ENCODE measurements at regions not wholly inside any gene's neighbourhood (a gene's known extent, or its start where the extent isn't known, plus 50 kb on each side); places are given as distances from the start of the nearest gene placed in this dataset.
"Not testable (repeated sequence)": the region's sequence is repeated elsewhere in the genome, so short reads cannot be mapped to it uniquely, and the experiment has no call there.

DNA sequence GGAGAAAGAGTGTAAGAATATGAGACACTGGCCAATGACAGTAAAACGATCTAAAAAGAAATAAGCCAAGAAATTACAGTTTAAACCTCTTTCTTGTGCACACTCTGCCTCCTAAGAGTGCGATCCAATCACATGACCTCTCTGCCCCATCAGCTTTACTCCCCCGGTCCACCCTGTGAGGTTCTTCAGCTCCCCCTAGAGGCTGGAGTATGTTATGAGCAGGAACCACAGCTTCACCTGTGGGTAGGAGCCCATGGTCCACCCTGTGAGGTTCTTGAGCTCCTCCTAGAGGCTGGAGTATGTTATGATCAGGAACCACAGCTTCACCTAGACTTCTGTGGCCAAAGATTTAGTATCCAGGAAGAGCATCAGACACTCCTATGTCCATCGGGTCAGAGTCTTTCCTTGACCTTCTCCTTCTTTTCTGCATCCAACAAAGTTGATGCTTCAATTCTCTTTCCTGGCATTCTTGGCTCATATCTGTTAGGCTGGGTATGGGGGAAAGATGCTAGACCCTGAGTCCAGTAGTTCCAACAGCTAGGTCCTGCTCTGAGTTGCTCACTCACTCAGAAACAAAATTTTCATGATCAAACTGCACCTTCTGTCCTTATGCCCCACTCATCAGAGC lies 164.0 kb downstream of the MINAR1 start:
- DNase-seq (peak; percentile 32 to 66), ATAC-seq (peak; percentile 100)
- intact Hi-C loops (cut with DNase I, micrococcal nuclease): no loop called here

DNA sequence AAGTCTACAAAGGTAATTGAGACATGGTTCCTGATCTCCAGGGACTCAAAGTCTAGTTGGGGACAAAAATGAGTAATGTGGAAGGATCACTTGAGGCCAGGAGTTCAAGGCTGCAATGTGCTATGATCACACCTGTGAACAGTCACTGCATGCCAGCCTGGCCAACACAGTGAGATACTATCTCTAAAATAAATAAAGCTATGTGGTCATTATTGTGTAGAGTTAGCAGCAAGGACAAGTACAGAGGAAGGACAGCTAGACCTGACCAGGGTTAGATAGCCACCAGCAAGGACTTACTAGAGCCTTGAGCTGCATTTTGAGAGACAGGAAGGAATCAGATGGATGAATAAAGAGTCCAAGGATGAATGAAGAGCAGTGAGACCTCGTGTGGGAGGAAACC lies 166.5 kb downstream of the MINAR1 start:
- intact Hi-C loops (cut with DNase I, micrococcal nuclease): no loop called here
- ATAC-seq: no peak
- DNase-seq: no peak

DNA sequence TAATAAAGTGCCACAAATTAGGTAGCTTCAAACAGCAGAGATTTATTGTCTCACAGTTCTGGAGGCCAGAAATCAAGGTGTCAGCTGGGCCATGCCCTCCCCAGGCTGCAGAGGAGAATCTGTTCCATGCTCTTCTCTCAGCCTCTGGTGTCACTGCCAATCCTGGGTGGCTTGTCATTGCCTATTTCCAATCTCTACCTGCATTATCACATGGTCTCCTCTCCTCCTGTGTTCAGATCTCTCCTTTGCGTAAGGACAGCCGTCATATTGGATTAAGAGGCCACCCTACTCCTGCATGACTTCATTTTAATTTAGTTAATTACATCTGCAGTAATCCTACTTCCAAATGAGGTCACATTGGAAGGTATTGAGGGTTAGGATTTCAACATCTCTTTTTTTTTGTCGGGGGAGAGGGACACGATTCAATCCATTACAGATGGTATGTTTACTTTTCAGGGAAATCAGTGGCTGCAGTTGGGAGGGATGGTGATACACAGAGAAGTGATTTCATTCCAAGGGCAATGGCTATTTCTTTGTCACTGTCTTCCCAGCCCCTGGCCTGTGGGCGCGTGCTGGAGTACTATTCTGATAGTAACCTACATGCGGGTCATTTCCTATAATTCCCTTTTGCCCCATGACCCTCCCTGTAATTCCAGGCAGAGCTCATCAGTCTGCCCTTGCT lies 169.4 kb downstream of the MINAR1 start:
- no peak for DNase-seq
- ATAC-seq: no peak
- intact Hi-C loops (cut with DNase I, micrococcal nuclease): no loop called here

DNA sequence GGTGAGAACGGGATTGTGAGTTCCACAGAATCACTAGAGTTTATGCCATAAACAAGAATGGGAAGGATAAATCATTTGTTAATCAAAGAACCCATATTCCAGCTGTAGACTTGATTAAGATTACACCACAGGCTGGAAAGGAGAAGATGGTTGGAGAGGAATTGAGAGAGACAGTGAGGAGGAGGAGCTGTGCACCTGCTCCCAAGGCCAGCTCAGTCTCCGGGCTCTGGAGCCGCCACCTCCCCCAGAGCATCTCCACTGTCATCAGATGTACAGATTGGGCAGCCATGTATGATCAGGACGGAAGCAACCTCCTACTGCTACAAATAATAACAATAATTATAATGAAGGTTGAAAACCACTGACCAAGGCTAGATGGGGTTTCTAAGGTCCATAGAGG lies 170.0 kb downstream of the MINAR1 start:
- ATAC-seq: no peak
- no peak for DNase-seq
- intact Hi-C loops (cut with DNase I, micrococcal nuclease): no loop called here

DNA sequence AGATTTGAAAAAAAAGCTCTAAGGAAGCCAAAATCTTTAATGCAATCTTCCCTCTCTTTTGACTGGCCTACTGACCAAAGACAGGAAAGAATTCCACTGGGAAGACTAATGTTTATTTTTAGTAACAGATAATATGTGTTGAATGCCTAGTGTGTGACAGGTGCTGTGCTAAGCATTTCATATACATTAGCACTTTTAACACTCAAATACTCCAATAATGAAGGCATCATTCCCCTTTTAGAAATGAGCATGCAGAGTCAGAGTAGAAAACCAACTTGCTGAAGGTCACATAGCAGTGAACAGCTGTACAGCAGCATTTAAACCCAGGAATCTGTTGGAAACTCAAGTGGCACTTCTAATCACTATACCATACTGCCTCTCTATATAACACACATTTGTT lies 170.6 kb downstream of the MINAR1 start:
- intact Hi-C loops (cut with DNase I, micrococcal nuclease): no loop called here

DNA sequence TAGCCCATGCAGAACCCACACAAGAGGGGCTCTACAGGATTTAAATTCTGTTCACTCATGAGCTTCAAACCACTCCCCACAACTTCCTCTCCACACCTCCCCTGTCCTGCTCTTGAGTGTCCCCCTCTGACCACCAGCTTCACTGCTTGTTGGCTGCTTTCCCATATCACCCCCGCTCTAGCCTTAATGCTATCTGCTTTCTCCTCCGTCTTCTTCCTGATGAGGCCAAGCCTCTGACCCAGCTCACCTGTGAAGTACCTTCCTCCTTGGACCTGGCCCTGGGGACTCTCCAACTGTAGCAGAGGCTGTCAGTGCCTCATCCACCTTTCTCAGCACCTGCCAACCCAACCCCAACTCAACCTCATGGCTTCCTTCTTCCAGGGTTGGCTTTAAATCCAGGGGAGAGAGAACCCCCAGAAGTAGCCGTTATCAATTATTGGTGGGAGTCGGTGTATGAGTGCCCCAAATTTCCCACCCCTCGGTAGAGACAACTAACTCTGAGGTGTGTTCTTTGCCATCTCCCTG lies 174.8 kb downstream of the MINAR1 start:
- intact Hi-C loops (cut with DNase I, micrococcal nuclease): no loop called here
- DNase-seq (no peak), ATAC-seq (no peak)

More for the DNA sequence above, 170.6 kb downstream of the MINAR1 start:
- ATAC-seq (no peak), DNase-seq (no peak)

DNA sequence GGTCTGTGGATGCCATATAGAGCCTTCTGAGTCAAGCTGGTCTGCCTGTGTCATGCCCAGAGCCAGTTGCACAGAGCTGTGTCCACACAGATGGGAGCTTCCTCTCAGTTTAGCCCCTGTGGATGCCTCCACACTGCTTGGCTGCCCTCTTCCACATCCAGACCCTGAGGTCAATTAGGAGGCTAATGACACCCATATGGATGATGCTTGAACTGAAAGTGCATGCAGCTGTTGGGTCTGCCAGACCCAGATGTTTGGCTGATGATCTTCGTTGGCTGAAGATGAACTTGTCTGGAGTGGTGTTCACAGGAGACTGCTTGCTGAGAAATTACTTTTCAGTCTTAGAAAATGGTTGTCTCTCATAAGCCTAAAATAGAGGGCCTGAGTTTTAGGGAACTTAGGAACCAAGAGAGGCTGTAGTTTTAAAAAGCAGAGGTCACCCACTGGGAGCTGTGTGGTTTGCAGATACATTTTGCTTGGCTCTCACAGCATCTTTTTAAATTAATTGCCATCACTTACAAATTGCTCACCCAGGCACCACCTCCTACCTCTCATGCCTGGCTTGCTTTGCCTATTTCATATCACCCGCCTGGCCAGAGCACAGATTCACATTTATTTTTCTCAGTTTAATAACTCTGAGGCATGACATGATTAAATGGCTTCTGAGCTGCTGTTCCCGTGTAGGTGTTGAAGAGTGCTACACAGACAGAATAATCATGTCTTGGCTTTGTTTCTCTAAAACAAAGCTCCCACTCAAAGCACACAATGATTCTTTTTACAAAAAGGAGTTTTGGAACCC lies 176.1 kb downstream of the MINAR1 start:
- intact Hi-C loops (cut with DNase I, micrococcal nuclease): no loop called here
- DNase-seq (no peak), ATAC-seq (no peak)

DNA sequence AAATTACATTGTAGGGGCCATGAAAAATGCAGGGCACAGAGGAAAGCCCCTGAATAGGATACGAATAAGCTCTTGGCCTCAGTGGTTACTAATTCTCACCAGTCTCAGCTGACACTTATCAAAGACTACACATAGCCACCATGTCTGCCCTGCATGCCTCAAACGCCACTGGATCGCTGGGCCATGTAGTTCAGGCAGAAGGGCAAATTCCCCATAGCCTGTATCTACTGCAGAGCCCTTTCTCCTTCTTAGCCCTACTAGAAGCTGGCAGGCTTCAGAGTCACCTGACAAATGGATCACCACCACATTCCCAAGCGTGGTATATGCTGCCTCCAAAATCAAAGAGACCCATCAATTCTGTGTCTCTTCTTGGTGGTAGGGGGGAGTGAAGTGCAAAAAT lies 177.4 kb downstream of the MINAR1 start:
- DNase-seq (no peak), ATAC-seq (no peak)
- intact Hi-C loops (cut with DNase I, micrococcal nuclease): no loop called here

DNA sequence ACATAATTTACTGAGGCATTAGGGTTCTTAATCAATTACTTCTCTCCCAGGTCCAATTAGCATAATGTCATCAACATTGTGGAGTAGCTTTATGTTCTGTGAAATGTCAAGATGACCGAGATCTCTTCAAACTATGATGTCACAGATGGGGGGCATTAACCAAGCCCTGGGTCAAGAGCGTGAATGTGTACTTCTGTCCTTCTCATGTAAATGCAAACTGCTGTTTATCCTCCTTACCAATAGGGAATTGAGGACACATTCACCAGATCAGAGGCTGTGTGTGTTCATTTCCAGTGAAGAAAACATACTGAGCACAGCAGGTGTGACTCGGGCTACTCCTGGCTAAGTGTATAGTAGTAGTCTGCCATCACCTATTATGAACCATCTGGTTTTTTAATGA lies 177.9 kb downstream of the MINAR1 start:
- ATAC-seq (no peak), DNase-seq (no peak)
- intact Hi-C loops (cut with DNase I, micrococcal nuclease): no loop called here

DNA sequence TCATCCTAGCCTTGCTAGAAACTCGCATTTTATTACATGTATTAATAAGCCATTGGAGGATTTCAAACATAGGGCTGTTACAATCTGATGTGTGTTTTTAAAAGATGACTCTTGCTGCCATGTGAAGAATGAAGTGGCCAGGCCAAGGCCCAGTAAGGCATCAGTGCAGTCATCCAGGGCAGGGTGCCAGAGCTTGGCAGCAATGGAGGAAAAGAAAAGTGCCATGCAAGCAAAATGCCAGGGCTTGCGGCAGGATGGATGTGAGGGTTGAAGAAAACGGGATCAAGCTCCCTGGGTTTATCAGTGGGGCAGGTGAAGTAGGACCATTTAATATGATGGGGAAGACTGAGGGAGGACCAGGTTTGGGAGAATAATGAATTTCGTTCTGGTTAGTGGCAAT lies 183.6 kb downstream of the MINAR1 start:
- DNase-seq: no peak

DNA sequence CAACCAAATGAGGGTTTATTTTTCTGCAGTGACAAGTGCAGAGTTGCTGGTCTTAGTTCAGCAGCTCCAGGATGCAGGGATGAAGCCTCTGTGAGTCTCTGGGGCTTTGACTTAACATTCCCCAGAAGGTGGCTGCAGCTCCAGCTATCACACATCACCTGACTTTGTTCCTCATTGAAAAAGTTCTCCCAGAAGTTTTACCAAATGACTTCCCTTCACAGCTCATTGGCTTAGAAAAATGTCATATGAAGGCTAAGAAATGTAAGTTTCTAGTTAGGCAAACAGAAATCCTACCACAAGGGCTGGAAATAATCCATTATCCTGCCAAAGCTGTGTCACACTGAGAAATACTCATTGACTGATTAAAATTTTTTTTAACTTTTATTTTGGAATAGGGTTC lies 184.9 kb downstream of the MINAR1 start:
- ATAC-seq: no peak
- no peak for DNase-seq
- intact Hi-C loops (cut with DNase I, micrococcal nuclease): no loop called here

More for the DNA sequence above, 183.6 kb downstream of the MINAR1 start:
- intact Hi-C loops (cut with DNase I, micrococcal nuclease): no loop called here
- ATAC-seq: no peak

DNA sequence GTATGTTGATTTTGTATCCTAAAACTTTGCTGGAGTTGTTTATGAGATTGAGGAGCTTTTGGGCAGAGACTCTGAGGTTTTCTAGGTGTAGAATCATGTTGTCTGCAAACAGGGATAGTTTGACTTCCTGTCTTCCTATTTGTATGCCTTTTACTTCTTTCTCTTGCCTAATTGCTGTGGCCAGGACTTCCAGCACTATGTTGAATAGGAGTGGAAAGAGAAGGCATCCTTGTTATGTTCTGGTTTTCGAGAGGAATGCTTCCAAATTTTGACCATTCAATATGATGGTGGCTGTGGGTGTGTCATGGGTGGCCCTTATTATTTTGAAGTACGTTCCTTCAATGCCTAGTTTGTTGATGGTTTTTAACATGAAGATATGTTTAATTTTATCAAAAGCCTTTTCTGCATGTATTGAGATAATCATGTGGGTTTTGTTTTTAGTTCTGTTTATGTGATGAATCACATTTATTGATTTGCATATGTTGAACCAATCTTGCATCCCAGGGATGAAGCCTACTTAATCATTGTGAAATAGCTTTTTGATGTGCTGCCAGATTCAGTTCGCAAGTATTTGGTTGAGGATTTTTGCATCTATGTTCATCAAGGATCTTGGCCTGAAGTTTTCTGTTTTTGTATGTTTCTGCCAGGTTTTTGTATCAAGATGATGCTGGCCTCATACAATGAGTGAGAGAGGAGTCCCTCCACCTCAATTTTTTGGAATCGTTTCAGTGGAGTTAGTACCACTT lies 188.1 kb downstream of the MINAR1 start:
- DNase-seq: no peak
- intact Hi-C loops (cut with DNase I, micrococcal nuclease): no loop called here

DNA sequence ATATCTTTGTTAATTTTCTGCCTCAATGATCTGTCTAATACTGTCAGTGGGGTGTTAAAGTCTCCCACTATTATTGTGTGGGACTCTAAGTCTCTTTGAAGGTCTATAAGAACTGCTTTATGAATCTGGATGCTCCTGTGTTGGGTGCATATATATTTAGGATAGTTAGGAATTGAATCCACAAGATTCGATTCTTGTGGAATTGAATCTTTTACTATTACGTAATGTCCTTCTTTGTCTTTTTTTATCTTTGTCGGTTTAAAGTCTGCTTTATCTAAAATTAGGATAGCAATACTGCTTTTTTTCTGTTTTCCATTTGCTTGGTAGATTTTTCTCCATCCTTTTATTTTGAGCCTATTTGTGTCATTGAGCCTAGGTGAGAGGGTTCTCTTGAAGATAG lies 189.7 kb downstream of the MINAR1 start:
- DNase-seq; intact Hi-C loops (cut with DNase I, micrococcal nuclease); ATAC-seq: not testable (repeated sequence)

More for the DNA sequence above, 188.1 kb downstream of the MINAR1 start:
- no peak for ATAC-seq

DNA sequence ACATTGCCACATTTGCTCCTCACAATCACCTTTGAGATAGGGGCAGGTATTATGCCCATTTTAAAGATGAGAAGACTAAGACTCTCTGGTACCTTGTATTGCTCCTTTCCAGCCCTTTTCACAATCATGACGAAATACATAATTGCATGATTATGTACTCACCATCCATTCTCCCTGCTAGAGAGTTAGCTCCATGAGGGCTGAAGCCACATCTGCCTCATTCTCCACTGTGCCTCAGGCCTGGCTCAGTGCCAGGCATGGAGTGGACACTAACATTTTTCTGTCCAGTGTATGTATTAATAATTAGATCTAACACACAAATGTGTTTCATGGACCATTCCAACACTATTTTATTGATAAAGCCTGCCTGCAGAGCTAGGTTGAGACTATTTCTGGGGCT lies 191.4 kb downstream of the MINAR1 start:
- no peak for ATAC-seq
- intact Hi-C loops (cut with DNase I, micrococcal nuclease): no loop called here
- no peak for DNase-seq

DNA sequence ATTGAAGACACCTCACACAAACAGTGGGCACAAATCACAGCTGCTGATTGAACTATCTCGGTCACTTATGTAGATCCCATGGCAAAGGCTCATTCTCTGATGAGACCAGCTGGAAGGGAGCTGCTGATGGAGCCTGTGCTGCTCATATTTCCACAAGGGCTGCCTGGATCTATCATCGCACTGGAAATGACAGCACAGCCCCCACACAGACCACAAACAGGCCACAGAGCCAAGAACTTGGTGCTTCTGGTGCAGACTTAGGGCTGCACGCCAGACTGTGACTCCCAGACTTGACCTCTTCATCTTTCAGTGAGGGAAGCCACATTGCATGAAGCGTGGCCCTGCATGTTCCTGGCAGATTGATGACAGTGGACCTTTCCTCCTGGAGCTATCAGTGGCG lies 197.6 kb downstream of the MINAR1 start:
- intact Hi-C loops (cut with DNase I, micrococcal nuclease): no loop called here
- DNase-seq (no peak), ATAC-seq (no peak)

DNA sequence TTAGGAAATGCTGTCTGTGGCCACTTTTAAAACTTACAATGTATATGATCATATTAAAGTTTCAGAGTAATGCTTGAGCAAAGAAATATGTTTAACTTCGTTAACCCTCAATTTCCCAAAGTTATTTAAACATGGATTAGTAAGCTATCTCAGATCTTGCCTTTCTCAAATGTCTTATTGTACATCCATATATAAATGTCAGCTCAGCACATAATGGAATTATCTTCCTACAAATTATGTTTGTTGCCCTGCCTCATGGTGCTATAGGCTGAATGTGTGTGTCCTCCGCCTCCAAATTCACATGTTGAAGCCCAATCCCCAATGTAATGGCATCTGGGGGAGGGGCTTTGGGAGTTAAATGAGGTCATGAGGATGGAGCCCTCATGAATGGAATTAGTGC lies 200.3 kb downstream of the MINAR1 start:
- ATAC-seq (no peak), DNase-seq (no peak)
- intact Hi-C loops (cut with DNase I, micrococcal nuclease): no loop called here

DNA sequence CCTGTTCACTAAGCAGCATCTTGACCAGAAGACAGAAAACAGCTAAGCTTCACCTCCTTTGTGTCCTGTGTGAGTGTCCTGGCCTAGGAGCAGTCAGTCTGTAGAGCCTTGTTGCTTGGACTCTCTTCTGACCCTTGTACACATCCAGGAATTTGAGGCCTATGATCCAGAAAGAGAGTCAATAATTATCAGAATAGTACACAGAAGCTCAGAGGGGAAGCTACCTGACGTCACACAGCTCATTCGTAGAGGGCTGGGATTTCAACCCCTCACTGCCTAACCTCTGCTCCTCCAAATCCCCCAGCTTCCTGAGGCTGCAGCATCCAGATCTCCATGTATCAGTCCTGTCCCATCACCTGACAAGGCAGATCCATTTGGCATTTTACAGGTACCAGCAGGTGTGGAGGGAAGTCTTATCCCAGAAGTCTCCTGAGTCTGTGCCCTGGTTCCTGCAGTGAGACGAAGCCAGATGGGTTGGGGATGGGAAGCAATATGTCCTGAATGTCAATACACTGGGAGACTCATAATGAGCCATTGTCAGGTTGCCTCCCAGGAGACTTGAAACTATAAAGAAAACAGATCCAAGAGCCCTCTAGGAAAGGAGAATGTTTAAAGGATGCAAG lies 203.1 kb downstream of the MINAR1 start:
- ATAC-seq: no peak
- intact Hi-C loops (cut with DNase I, micrococcal nuclease): no loop called here
- no peak for DNase-seq

DNA sequence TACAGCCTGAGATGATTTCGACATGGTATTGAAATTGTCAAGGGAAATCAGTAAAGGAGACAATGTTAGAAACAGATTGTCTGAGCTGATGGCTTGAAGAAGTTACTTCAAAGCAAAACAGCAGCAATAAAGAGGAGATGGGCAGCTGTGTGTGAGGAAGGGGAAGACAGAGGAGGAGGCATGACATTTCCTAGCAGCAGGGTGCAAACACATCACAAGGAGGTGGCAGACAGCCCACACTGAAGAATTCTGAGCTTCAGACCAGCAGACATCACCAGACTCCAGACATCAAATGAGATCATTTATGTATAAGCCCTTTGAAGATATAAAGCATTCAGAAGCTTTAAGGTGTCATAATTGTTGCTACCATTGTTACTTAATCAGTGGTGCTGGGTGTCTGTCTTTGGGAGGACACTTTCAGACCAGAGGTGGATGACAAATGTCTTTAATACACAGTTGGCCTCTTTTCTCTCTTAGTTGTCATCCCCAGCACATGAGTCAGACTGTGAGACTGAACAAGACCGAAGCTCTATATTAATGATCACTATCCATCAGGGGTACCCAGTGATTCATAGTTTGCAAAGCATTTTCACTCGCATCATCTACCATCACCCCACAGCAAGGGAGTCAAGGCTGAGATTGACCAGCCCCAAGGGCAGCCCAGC lies 203.9 kb downstream of the MINAR1 start:
- no peak for DNase-seq
- no peak for ATAC-seq
- intact Hi-C loops (cut with DNase I, micrococcal nuclease): no loop called here

Data from left colon (tissue), 2 donors.